Activated effector memory CD4-positive, alpha-beta T cell treated with anti-CD3 and anti-CD28 coated beads, Interleukin-2, amount 50 U/mL, for 16 hours (primary cell): ENCODE measurements at regions not wholly inside any gene's neighbourhood (a gene's known extent, or its start where the extent isn't known, plus 50 kb on each side); places are given as distances from the start of the nearest gene placed in this dataset.

Experiments
- DNase-seq: peaks from one replicate; pipeline ENCODE4 v3.0.0-alpha.2; 2020

GRCh38 chr2:129709956-129710598 lies 269.4 kb upstream of the RAB6C start:
- DNase-seq, result no peak

GRCh38 chr2:129710670-129711495 lies 268.6 kb upstream of the RAB6C start:
- DNase-seq, result no peak

- DNase-seq, result no peak
Measured at GRCh38 chr2:129711816-129712675, 267.4 kb upstream of the RAB6C start.

- no peak for DNase-seq
Measured at GRCh38 chr2:129712676-129712985, 266.8 kb upstream of the RAB6C start.

- DNase-seq, result no peak
Measured at GRCh38 chr2:129713337-129713736, 266.1 kb upstream of the RAB6C start.

- DNase-seq, result no peak
Measured at GRCh38 chr2:129716781-129717559, 262.5 kb upstream of the RAB6C start.

GRCh38 chr2:129717560-129718130 lies 261.8 kb upstream of the RAB6C start:
- no peak for DNase-seq

- no peak for DNase-seq
Measured at GRCh38 chr2:129719335-129719734, 260.1 kb upstream of the RAB6C start.

- no peak for DNase-seq
Measured at GRCh38 chr2:129720360-129720759, 259.1 kb upstream of the RAB6C start.

- DNase-seq, result no peak
Measured at GRCh38 chr2:129720761-129721160, 258.7 kb upstream of the RAB6C start.

GRCh38 chr2:129721236-129721635 lies 258.2 kb upstream of the RAB6C start:
- DNase-seq, result no peak

- DNase-seq, result no peak
Measured at GRCh38 chr2:129721846-129722245, 257.6 kb upstream of the RAB6C start.

GRCh38 chr2:129722306-129723019 lies 257.0 kb upstream of the RAB6C start:
- no peak for DNase-seq

- no peak for DNase-seq
Measured at GRCh38 chr2:129723277-129724020, 256.0 kb upstream of the RAB6C start.

- DNase-seq, result no peak
Measured at GRCh38 chr2:129724021-129724757, 255.3 kb upstream of the RAB6C start.

- no peak for DNase-seq
Measured at GRCh38 chr2:129726216-129726615, 253.2 kb upstream of the RAB6C start.

- no peak for DNase-seq
Measured at GRCh38 chr2:129727286-129727685, 252.2 kb upstream of the RAB6C start.

GRCh38 chr2:129728035-129728972 lies 251.2 kb upstream of the RAB6C start:
- no peak for DNase-seq

- DNase-seq, result no peak
Measured at GRCh38 chr2:129729011-129729410, 250.5 kb upstream of the RAB6C start.
